Liver (tissue), 8 donors: ENCODE measurements at regions not wholly inside any gene's neighbourhood (a gene's known extent, or its start where the extent isn't known, plus 50 kb on each side); places are given as distances from the start of the nearest gene placed in this dataset.

ENCODE experiments used
- DNase-seq: peaks from one replicate; pipeline ENCODE4 v3.0.0-alpha.2; 2017; ENCODE audit warnings: low spot score
- H3K27ac ChIP-seq, 2 donors: one replicate each; pipeline ENCODE4 v1.7.0; 2013; ENCODE audit warnings: inconsistent platforms in 2 of 2, low read length in 2 of 2, control low read depth in 1 of 2, low read depth in 1 of 2, mild to moderate bottlenecking in 1 of 2
- H3K27me3 ChIP-seq, 4 donors: one replicate each; pipeline versions ENCODE4 v1.6.1 to v1.7.0; 2013; ENCODE audit warnings: low read length in 3 of 4, inconsistent platforms in 1 of 4, mild to moderate bottlenecking in 1 of 4, moderate library complexity in 1 of 4; ENCODE audit not compliant: control insufficient read depth in 4 of 4, insufficient read depth in 4 of 4
- H3K36me3 ChIP-seq, 4 donors: one replicate each; pipeline versions ENCODE4 v1.6.1 to v1.7.0; 2013; ENCODE audit warnings: low read length in 3 of 4, mild to moderate bottlenecking in 3 of 4, low read depth in 1 of 4, moderate library complexity in 1 of 4; ENCODE audit not compliant: control insufficient read depth in 4 of 4, insufficient read depth in 3 of 4
- H3K4me1 ChIP-seq, 4 donors: one replicate each; pipeline versions ENCODE4 v1.6.1 to v1.7.0; 2013; ENCODE audit warnings: low read length in 3 of 4, mild to moderate bottlenecking in 3 of 4, moderate library complexity in 1 of 4; ENCODE audit not compliant: control insufficient read depth in 4 of 4, insufficient read depth in 4 of 4
- H3K4me3 ChIP-seq, 3 donors: one replicate each; pipeline versions ENCODE4 v1.6.1 to v1.7.0; 2013; ENCODE audit warnings: low read length in 3 of 3, control low read depth in 1 of 3, low read depth in 1 of 3, mild to moderate bottlenecking in 1 of 3
- H3K9ac ChIP-seq, 2 donors: one replicate each; pipeline ENCODE4 v1.7.0; 2013; ENCODE audit warnings: low read length in 2 of 2, mild to moderate bottlenecking in 2 of 2, moderate library complexity in 2 of 2, control low read depth in 1 of 2, low read depth in 1 of 2
- H3K9me3 ChIP-seq, 4 donors: one replicate each; pipeline versions ENCODE4 v1.6.1 to v1.7.0; 2013; ENCODE audit warnings: low read length in 3 of 4; ENCODE audit not compliant: control insufficient read depth in 4 of 4
- CTCF ChIP-seq: fragments of 150-350 bp; IDR thresholded peaks from 2 replicates; pipeline ENCODE4 v1.5.1; 2017; ENCODE audit warnings: improper control_type of control experiment, low read depth, low read length; ENCODE audit not compliant: missing input control
- EGR1 ChIP-seq, 2 donors: IDR thresholded peaks; 2 replicates each; pipeline ENCODE4 v1.6.1; 2016 to 2018; ENCODE audit warnings: antibody characterized with exemption in 2 of 2, low read depth in 2 of 2
- FOXA1 ChIP-seq: IDR thresholded peaks from 2 replicates; pipeline ENCODE4 v1.6.1; 2016; ENCODE audit warnings: antibody characterized with exemption
- FOXA2 ChIP-seq: IDR thresholded peaks from 2 replicates; pipeline ENCODE4 v1.6.1; 2016; ENCODE audit warnings: antibody characterized with exemption
- GABPA ChIP-seq, 2 donors: IDR thresholded peaks in 1 of 2; conservative IDR thresholded peaks in 1 of 2; 2 replicates each; pipeline ENCODE4 v1.6.1; 2016; ENCODE audit warnings: antibody characterized with exemption in 2 of 2, mild to moderate bottlenecking in 1 of 2, moderate library complexity in 1 of 2
- HNF4A ChIP-seq, 2 donors: conservative IDR thresholded peaks; 2 replicates each; pipeline ENCODE4 v1.6.1; 2016; ENCODE audit warnings: antibody characterized with exemption in 2 of 2, mild to moderate bottlenecking in 2 of 2
- HNF4G ChIP-seq: IDR thresholded peaks from 2 replicates; pipeline ENCODE4 v1.6.1; 2016; ENCODE audit warnings: antibody characterized with exemption
- JUND ChIP-seq, 2 donors: IDR thresholded peaks; 2 replicates each; pipeline ENCODE4 v1.6.1; 2016; ENCODE audit warnings: antibody characterized with exemption in 2 of 2
- NR2F2 ChIP-seq: IDR thresholded peaks from 2 replicates; pipeline ENCODE4 v1.6.1; 2016; ENCODE audit warnings: antibody characterized with exemption
- RAD21 ChIP-seq, 2 donors: IDR thresholded peaks; 2 replicates each; pipeline ENCODE4 v1.6.1; 2016; ENCODE audit warnings: antibody characterized with exemption in 2 of 2, mild to moderate bottlenecking in 2 of 2
- RXRA ChIP-seq, 2 donors: IDR thresholded peaks; 2 replicates each; pipeline ENCODE4 v1.6.1; 2017 to 2018; ENCODE audit warnings: antibody characterized with exemption in 2 of 2, mild to moderate bottlenecking in 1 of 2
- SP1 ChIP-seq: IDR thresholded peaks from 2 replicates; pipeline ENCODE4 v1.6.1; 2018; ENCODE audit warnings: antibody characterized with exemption, mild to moderate bottlenecking
- TAF1 ChIP-seq: conservative IDR thresholded peaks from 2 replicates; pipeline ENCODE4 v1.6.1; 2016; ENCODE audit warnings: antibody characterized with exemption, mild to moderate bottlenecking
- YY1 ChIP-seq: IDR thresholded peaks from 2 replicates; pipeline ENCODE4 v1.6.1; 2016; ENCODE audit warnings: antibody characterized with exemption, mild to moderate bottlenecking
- WGBS: extraction: QIAGEN DNeasy Blood & Tissue Kit; methylation state at CpG from one replicate; pipeline ENCODE4 v1.1.7; 2013; 5-methylcytosine and 5-hydroxymethylcytosine counted together
- TF ChIP-seq, protein P1 (sequence below): IDR thresholded peaks from 2 replicates; pipeline ENCODE4 v1.6.1; 2016; ENCODE audit warnings: antibody characterized with exemption
- TF ChIP-seq, protein P2 (sequence below): IDR thresholded peaks from 2 replicates; pipeline ENCODE4 v1.6.1; 2016; ENCODE audit warnings: antibody characterized with exemption
- TF ChIP-seq, protein P3 (sequence below): IDR thresholded peaks from 2 replicates; pipeline ENCODE4 v1.6.1; 2016; ENCODE audit warnings: antibody characterized with exemption, mild to moderate bottlenecking
- donor health status: healthy.
- donor health status: healthy.
- donor health status: healthy.
- donor health status: healthy.
- donor health status: healthy.

DNA sequence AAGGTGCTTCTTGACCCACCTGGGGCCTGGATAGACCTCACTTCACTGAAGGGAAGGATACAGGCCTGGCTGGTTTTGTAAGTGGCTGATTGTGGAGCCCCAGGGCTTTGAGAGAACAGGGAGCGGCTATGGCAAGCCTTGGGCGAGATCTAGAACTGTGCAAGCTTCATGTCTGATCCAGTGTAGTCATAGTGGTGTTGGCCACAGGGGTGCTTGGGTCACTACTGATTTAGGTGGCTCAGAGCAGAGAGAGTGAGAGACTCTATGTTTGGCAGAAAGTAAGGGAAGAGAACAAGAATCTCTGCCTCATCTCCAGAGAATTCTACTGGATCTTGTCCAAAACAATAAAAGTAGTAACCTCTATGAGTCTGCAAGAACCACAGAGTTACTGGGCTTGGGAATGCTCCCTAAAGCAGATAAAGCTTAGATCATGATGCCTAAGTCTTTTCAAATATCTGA lies 394.2 kb upstream of the EPHA3 start:
- DNase-seq = no peak
- TF ChIP-seq HNF4G = no peak
- TF ChIP-seq, protein P1, sequence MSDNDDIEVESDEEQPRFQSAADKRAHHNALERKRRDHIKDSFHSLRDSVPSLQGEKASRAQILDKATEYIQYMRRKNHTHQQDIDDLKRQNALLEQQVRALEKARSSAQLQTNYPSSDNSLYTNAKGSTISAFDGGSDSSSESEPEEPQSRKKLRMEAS = no peak
- TF ChIP-seq, protein P2, sequence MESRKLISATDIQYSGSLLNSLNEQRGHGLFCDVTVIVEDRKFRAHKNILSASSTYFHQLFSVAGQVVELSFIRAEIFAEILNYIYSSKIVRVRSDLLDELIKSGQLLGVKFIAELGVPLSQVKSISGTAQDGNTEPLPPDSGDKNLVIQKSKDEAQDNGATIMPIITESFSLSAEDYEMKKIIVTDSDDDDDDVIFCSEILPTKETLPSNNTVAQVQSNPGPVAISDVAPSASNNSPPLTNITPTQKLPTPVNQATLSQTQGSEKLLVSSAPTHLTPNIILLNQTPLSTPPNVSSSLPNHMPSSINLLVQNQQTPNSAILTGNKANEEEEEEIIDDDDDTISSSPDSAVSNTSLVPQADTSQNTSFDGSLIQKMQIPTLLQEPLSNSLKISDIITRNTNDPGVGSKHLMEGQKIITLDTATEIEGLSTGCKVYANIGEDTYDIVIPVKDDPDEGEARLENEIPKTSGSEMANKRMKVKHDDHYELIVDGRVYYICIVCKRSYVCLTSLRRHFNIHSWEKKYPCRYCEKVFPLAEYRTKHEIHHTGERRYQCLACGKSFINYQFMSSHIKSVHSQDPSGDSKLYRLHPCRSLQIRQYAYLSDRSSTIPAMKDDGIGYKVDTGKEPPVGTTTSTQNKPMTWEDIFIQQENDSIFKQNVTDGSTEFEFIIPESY = no peak
- no peak for TF ChIP-seq JUND (IDR thresholded peaks at IDR 0.05)
- no peak for TF ChIP-seq RXRA (IDR thresholded peaks at IDR 0.05)
- TF ChIP-seq FOXA2 = no peak
- TF ChIP-seq YY1 = no peak
- TF ChIP-seq SP1 = no peak
- TF ChIP-seq GABPA (IDR thresholded peaks at IDR 0.05 in 1 of 2, conservative IDR thresholded peaks at IDR 0.05 in 1 of 2) = no peak
- Histone ChIP-seq H3K36me3 (no peaks in the 10 kb centered on the region), H3K27ac (no peak overlapping the region), H3K9me3 (no peaks in the 10 kb centered on the region), H3K4me1 (no peaks in the 10 kb centered on the region), H3K9ac (no peak overlapping the region), H3K27me3 (no peaks in the 10 kb centered on the region), H3K4me3 (no peak overlapping the region)
- 78% methylated on average over 2 of the region's 2 CpGs for WGBS

DNA sequence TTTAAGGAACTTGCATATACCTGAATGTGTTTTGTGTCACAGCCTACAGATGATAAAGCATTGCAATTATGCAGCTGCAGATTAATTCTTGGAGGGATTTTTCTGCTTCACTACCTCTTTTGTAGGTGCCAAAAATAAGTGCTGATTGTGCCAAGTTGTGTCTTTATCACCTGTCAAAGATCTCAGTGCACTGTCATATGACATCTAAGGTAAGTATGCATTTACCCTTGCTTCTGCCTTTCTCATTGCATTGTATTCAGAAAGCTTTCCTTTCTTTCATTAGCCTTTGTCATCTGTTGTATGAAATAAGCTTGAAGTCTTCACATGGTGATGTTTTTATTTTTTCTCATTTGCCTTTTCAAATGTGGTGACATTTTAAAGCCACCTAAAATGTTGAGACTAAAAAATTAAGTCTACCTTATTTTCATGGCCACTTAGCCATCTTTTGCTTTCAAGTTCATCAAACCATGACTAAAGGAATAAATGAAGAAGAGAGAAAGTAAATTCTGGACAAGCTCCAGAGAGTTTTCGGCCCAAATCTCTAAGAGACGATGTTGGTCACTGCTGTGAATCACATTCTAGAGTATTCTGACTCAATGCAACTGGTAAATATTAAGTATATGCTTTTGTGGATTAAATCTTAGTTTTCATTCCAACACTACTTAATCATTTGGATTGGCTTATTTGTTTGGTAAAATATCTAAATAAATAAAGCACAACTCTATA lies 381.8 kb upstream of the EPHA3 start:
- Histone ChIP-seq H3K36me3 (no peaks in the 10 kb centered on the region), H3K9ac (no peak overlapping the region), H3K27ac (no peak overlapping the region), H3K9me3 (no peaks in the 10 kb centered on the region), H3K27me3 (no peaks in the 10 kb centered on the region), H3K4me3 (no peak overlapping the region), H3K4me1 (no peaks in the 10 kb centered on the region)
- 73% methylated on average over 2 of the region's 2 CpGs for WGBS
- no peak for TF ChIP-seq NR2F2
- TF ChIP-seq HNF4G = no peak
- TF ChIP-seq RAD21 (IDR thresholded peaks at IDR 0.05) = no peak
- no peak for TF ChIP-seq JUND (IDR thresholded peaks at IDR 0.05)
- TF ChIP-seq YY1 = no peak
- TF ChIP-seq SP1 = no peak
- TF ChIP-seq EGR1 (IDR thresholded peaks at IDR 0.05; ENCODE audit: low read depth in 2 of 2) = no peak
- no peak for TF ChIP-seq FOXA1
- TF ChIP-seq GABPA (IDR thresholded peaks at IDR 0.05 in 1 of 2, conservative IDR thresholded peaks at IDR 0.05 in 1 of 2) = no peak
- no peak for TF ChIP-seq CTCF
- TF ChIP-seq, protein P1 = no peak
- TF ChIP-seq, protein P3, sequence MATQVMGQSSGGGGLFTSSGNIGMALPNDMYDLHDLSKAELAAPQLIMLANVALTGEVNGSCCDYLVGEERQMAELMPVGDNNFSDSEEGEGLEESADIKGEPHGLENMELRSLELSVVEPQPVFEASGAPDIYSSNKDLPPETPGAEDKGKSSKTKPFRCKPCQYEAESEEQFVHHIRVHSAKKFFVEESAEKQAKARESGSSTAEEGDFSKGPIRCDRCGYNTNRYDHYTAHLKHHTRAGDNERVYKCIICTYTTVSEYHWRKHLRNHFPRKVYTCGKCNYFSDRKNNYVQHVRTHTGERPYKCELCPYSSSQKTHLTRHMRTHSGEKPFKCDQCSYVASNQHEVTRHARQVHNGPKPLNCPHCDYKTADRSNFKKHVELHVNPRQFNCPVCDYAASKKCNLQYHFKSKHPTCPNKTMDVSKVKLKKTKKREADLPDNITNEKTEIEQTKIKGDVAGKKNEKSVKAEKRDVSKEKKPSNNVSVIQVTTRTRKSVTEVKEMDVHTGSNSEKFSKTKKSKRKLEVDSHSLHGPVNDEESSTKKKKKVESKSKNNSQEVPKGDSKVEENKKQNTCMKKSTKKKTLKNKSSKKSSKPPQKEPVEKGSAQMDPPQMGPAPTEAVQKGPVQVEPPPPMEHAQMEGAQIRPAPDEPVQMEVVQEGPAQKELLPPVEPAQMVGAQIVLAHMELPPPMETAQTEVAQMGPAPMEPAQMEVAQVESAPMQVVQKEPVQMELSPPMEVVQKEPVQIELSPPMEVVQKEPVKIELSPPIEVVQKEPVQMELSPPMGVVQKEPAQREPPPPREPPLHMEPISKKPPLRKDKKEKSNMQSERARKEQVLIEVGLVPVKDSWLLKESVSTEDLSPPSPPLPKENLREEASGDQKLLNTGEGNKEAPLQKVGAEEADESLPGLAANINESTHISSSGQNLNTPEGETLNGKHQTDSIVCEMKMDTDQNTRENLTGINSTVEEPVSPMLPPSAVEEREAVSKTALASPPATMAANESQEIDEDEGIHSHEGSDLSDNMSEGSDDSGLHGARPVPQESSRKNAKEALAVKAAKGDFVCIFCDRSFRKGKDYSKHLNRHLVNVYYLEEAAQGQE = no peak
- TF ChIP-seq TAF1 = no peak
- TF ChIP-seq RXRA (IDR thresholded peaks at IDR 0.05) = no peak
- no peak for TF ChIP-seq FOXA2
- TF ChIP-seq HNF4A (conservative IDR thresholded peaks at IDR 0.05) = no peak
- TF ChIP-seq, protein P2 = no peak
- DNase-seq = no peak
